ENCODE measurements at regions not wholly inside any gene's neighbourhood (a gene's known extent, or its start where the extent isn't known, plus 50 kb on each side); places are given as distances from the start of the nearest gene placed in this dataset.
"Not testable (repeated sequence)": the region's sequence is repeated elsewhere in the genome, so short reads cannot be mapped to it uniquely, and the experiment has no call there.

DNA sequence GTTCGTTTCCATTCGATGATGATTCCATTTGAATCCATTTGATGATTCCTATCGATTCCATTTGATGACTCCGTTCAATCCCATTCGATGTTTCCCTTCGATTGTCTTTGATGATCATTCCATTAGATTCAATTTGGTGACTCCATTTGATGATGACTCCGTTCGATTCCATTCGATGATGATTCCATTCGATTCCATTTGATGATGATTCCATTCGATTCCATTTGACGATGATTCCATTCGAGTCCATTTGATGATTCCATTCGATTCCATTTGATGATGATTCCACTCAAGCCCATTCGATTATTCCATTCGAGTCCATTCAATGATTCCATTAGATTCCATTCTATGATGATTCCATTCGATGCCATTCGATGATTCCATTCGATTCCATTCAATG, 2730.6 kb downstream of the RPIA start:
- not testable (repeated sequence) for TF ChIP-seq FOS (IDR thresholded peaks at IDR 0.05; ENCODE audit: low read depth, low read length); POLR2A (IDR thresholded peaks at IDR 0.05; ENCODE audit: low read depth, low read length); USF2 (IDR thresholded peaks at IDR 0.05; ENCODE audit: low read depth, low read length); SMC3 (IDR thresholded peaks at IDR 0.05; ENCODE audit: low read depth, low read length); RAD21 (IDR thresholded peaks at IDR 0.05; ENCODE audit: low read length); MXI1 (IDR thresholded peaks at IDR 0.05; ENCODE audit: borderline replicate concordance, low read depth, low read length); RCOR1 (IDR thresholded peaks at IDR 0.05; ENCODE audit: insufficient replicate concordance, low read length); RFX5 (IDR thresholded peaks at IDR 0.05; ENCODE audit: low read depth, low read length); MAZ (IDR thresholded peaks at IDR 0.05; ENCODE audit: borderline replicate concordance, low read depth, low read length)
- TF ChIP-seq, protein P1, sequence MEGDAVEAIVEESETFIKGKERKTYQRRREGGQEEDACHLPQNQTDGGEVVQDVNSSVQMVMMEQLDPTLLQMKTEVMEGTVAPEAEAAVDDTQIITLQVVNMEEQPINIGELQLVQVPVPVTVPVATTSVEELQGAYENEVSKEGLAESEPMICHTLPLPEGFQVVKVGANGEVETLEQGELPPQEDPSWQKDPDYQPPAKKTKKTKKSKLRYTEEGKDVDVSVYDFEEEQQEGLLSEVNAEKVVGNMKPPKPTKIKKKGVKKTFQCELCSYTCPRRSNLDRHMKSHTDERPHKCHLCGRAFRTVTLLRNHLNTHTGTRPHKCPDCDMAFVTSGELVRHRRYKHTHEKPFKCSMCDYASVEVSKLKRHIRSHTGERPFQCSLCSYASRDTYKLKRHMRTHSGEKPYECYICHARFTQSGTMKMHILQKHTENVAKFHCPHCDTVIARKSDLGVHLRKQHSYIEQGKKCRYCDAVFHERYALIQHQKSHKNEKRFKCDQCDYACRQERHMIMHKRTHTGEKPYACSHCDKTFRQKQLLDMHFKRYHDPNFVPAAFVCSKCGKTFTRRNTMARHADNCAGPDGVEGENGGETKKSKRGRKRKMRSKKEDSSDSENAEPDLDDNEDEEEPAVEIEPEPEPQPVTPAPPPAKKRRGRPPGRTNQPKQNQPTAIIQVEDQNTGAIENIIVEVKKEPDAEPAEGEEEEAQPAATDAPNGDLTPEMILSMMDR (conservative IDR thresholded peaks at IDR 0.05; ENCODE audit: low read depth, low read length), result not testable (repeated sequence)
- TF ChIP-seq, protein P2, sequence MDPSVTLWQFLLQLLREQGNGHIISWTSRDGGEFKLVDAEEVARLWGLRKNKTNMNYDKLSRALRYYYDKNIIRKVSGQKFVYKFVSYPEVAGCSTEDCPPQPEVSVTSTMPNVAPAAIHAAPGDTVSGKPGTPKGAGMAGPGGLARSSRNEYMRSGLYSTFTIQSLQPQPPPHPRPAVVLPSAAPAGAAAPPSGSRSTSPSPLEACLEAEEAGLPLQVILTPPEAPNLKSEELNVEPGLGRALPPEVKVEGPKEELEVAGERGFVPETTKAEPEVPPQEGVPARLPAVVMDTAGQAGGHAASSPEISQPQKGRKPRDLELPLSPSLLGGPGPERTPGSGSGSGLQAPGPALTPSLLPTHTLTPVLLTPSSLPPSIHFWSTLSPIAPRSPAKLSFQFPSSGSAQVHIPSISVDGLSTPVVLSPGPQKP (IDR thresholded peaks at IDR 0.05; ENCODE audit: borderline replicate concordance, low read depth, low read length), result not testable (repeated sequence)

Data from IMR-90 (cell line).